Endothelial cell of umbilical vein (primary cell): ENCODE measurements at regions not wholly inside any gene's neighbourhood (a gene's known extent, or its start where the extent isn't known, plus 50 kb on each side); places are given as distances from the start of the nearest gene placed in this dataset.

Experiments
- BruUV-seq: library from RNA; stranded (reverse); fragments of 400-500 nt; replicated peaks from 2 replicates; lab custom pipeline; 2021; lab: Mats Ljungman, UMichigan
- CTCF ChIA-PET: fragments of 300-600, 350-600 bp; sonication (Branson Sonifier 250); formaldehyde crosslinking; loops from one replicate; lab custom pipeline; 2021; ENCODE audit warnings: antibody characterized with exemption, inconsistent platforms; lab: Charles Lee
- POLR2A ChIA-PET: fragments of 300-600, 350-600 bp; sonication (Branson Sonifier 250); formaldehyde crosslinking; loops from one replicate; lab custom pipeline; 2021; ENCODE audit warnings: antibody characterized with exemption, inconsistent platforms; lab: Charles Lee
- DNase-seq: peaks from one replicate; pipeline ENCODE4 v3.0.0-alpha.2; 2011; ENCODE audit warnings: low read depth, low spot score
- FAIRE-seq: peaks from 2 replicates; lab custom pipeline; 2011; peaks lifted over from hg19 to GRCh38; lab: Jason Lieb, UNC
- H2AFZ ChIP-seq: 2 replicates; pipeline ENCODE4 v1.6.0; 2012; ENCODE audit warnings: low read depth, low read length, control low read depth, inconsistent platforms
- H3K27ac ChIP-seq: 2 replicates; pipeline ENCODE4 v1.5.1; 2011; ENCODE audit warnings: low read depth, mild to moderate bottlenecking, control low read depth, low read length, moderate library complexity; ENCODE audit not compliant: insufficient read depth
- H3K27me3 ChIP-seq, 2 experiments: 2 replicates each; pipeline versions ENCODE4 v1.6.0 to v1.6.1; 2011; ENCODE audit warnings: low read length in 2 of 2, mixed read lengths in 1 of 2; ENCODE audit not compliant: control insufficient read depth in 2 of 2, insufficient read depth in 2 of 2
- H3K36me3 ChIP-seq, 2 experiments: 2 replicates in 1 of 2; 3 replicates in 1 of 2; pipeline ENCODE4 v1.5.1; 2011; ENCODE audit warnings: low read length in 2 of 2, mild to moderate bottlenecking in 1 of 2, moderate library complexity in 1 of 2; ENCODE audit not compliant: control insufficient read depth in 2 of 2, insufficient read depth in 2 of 2; ENCODE audit errors: extremely low read depth in 1 of 2
- H3K4me1 ChIP-seq: 3 replicates; pipeline ENCODE4 v1.5.1; 2011; ENCODE audit warnings: mild to moderate bottlenecking, low read length; ENCODE audit not compliant: control insufficient read depth, insufficient read depth; ENCODE audit errors: extremely low read depth
- H3K4me2 ChIP-seq: 2 replicates; pipeline ENCODE4 v1.6.1; 2011; ENCODE audit warnings: low read length, control low read depth, mixed read lengths; ENCODE audit not compliant: insufficient read depth
- H3K4me3 ChIP-seq, 3 experiments: fragments of 200-600 bp in 1 of 3; sonication (generic), shearing (Covaris generic) in 1 of 3; replicated peaks in 1 of 3; 2 replicates each; pipeline ENCODE4 v1.5.1; 2011 to 2016; ENCODE audit warnings: control low read depth in 3 of 3, low read length in 3 of 3, mild to moderate bottlenecking in 2 of 3, inconsistent platforms in 1 of 3, low read depth in 1 of 3, moderate library complexity in 1 of 3; ENCODE audit not compliant: insufficient read depth in 1 of 3
- H3K79me2 ChIP-seq: 2 replicates; pipeline ENCODE4 v1.6.0; 2012; ENCODE audit warnings: low read length, inconsistent platforms; ENCODE audit not compliant: control insufficient read depth, insufficient read depth
- H3K9ac ChIP-seq: replicated peaks from 2 replicates; pipeline ENCODE3; 2011; ENCODE audit warnings: low read length, control low read depth; ENCODE audit not compliant: insufficient read depth; ENCODE audit errors: extremely low read depth
- H3K9me1 ChIP-seq: replicated peaks from 3 replicates; pipeline ENCODE4 v1.6.0; 2011; ENCODE audit warnings: mild to moderate bottlenecking, low read length; ENCODE audit not compliant: control insufficient read depth, insufficient read depth; ENCODE audit errors: extremely low read depth
- H3K9me3 ChIP-seq: replicated peaks from 2 replicates; pipeline ENCODE4 v1.5.1; 2012; ENCODE audit warnings: low read length, inconsistent platforms; ENCODE audit not compliant: control insufficient read depth, insufficient read depth
- H4K20me1 ChIP-seq: replicated peaks from 2 replicates; pipeline ENCODE3; 2011; ENCODE audit warnings: mild to moderate bottlenecking, low read length; ENCODE audit not compliant: control insufficient read depth, insufficient read depth; ENCODE audit errors: extremely low read depth
- EZH2 ChIP-seq: IDR thresholded peaks from 2 replicates; pipeline ENCODE4 v1.6.1; 2012; ENCODE audit warnings: borderline replicate concordance, low read depth, mild to moderate bottlenecking, moderate library complexity, low read length, inconsistent platforms; ENCODE audit not compliant: severe bottlenecking
- FOS ChIP-seq: IDR thresholded peaks from 2 replicates; pipeline ENCODE4 v1.6.1; 2011; ENCODE audit warnings: mild to moderate bottlenecking, low read length, moderate library complexity, borderline replicate concordance; ENCODE audit not compliant: insufficient read depth
- GATA2 ChIP-seq: IDR thresholded peaks from 2 replicates; pipeline ENCODE4 v1.7.0; 2011; ENCODE audit warnings: low read depth, mild to moderate bottlenecking, moderate library complexity, mixed read lengths, low read length; ENCODE audit not compliant: insufficient read length, insufficient read depth
- JUN ChIP-seq: IDR thresholded peaks from 2 replicates; pipeline ENCODE4 v1.6.1; 2011; ENCODE audit warnings: borderline replicate concordance, low read depth; ENCODE audit not compliant: insufficient read length, insufficient read depth
- MAX ChIP-seq: IDR thresholded peaks from 2 replicates; pipeline ENCODE4 v1.6.1; 2011; ENCODE audit not compliant: insufficient read depth, insufficient read length
- MYC ChIP-seq: IDR thresholded peaks from one replicate; pipeline ENCODE4 v1.6.1; 2011; ENCODE audit warnings: mild to moderate bottlenecking, low read depth, low read length
- POLR2A ChIP-seq: IDR thresholded peaks from 2 replicates; pipeline ENCODE4 v1.6.1; 2012; ENCODE audit warnings: low read depth, mild to moderate bottlenecking, control low read depth, low read length
- POLR2AphosphoS5 ChIP-seq: IDR thresholded peaks from 2 replicates; pipeline ENCODE4 v1.6.1; 2012; ENCODE audit warnings: low read depth, mild to moderate bottlenecking, control low read depth, low read length, moderate library complexity; ENCODE audit not compliant: insufficient read depth
- dilution Hi-C: fragments of 300-500 bp; cut with MboI; formaldehyde crosslinking; loops from one replicate; pipeline ENCODE4 v1.15.0; 2019; ENCODE audit warnings: low sequenced_read_pairs; ENCODE audit not compliant: extremely low pct_ligation_motif_present
- intact Hi-C: fragments of 100-400 bp; cut with micrococcal nuclease; formaldehyde crosslinking; loops from one replicate; pipeline ENCODE4 v1.10.0; 2022
- TF ChIP-seq, protein P1 (sequence below), 2 donors: IDR thresholded peaks; 1 replicate in 1 of 2; 2 replicates in 1 of 2; pipeline ENCODE4 v1.5.1; 2011; ENCODE audit warnings: low read length in 2 of 2, mild to moderate bottlenecking in 2 of 2, moderate library complexity in 2 of 2, control low read depth in 1 of 2, inconsistent platforms in 1 of 2, low read depth in 1 of 2; ENCODE audit not compliant: insufficient read depth in 1 of 2; ENCODE audit errors: extremely low read depth in 1 of 2

GRCh38 chr9:102185371-102185770, 446.9 kb upstream of the GRIN3A start:
- Histone ChIP-seq H3K27ac (no peak overlapping the region), H3K4me2 (no peak overlapping the region), H3K36me3 (no peaks in the 10 kb centered on the region), H3K4me1 (no peaks in the 10 kb centered on the region), H2AFZ (no peak overlapping the region), H3K4me3 (no peak overlapping the region), H3K9me1 (no peaks in the 10 kb centered on the region), H3K27me3 (no peaks in the 10 kb centered on the region), H4K20me1 (no peaks in the 10 kb centered on the region), H3K79me2 (no peaks in the 10 kb centered on the region), H3K9ac (no peak overlapping the region), H3K9me3 (no peaks in the 10 kb centered on the region)
- ChIA-PET POLR2A (no interaction called here), CTCF (no interaction called here)
- BruUV-seq: no TSS peak
- FAIRE-seq (no peak), DNase-seq (no peak)
- dilution Hi-C loops: no loop called here
- TF ChIP-seq GATA2 (no peak), MYC (no peak), POLR2AphosphoS5 (no peak), EZH2 (no peak), FOS (no peak), MAX (no peak), JUN (no peak), POLR2A (no peak)
- TF ChIP-seq, protein P1, sequence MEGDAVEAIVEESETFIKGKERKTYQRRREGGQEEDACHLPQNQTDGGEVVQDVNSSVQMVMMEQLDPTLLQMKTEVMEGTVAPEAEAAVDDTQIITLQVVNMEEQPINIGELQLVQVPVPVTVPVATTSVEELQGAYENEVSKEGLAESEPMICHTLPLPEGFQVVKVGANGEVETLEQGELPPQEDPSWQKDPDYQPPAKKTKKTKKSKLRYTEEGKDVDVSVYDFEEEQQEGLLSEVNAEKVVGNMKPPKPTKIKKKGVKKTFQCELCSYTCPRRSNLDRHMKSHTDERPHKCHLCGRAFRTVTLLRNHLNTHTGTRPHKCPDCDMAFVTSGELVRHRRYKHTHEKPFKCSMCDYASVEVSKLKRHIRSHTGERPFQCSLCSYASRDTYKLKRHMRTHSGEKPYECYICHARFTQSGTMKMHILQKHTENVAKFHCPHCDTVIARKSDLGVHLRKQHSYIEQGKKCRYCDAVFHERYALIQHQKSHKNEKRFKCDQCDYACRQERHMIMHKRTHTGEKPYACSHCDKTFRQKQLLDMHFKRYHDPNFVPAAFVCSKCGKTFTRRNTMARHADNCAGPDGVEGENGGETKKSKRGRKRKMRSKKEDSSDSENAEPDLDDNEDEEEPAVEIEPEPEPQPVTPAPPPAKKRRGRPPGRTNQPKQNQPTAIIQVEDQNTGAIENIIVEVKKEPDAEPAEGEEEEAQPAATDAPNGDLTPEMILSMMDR (IDR thresholded peaks at IDR 0.05; ENCODE audit: extremely low read depth in 1 of 2, insufficient read depth in 1 of 2, low read depth in 1 of 2, low read length in 2 of 2): no peak
- intact Hi-C loops: no loop called here
